Panc1 (cell line): ENCODE measurements at regions not wholly inside any gene's neighbourhood (a gene's known extent, or its start where the extent isn't known, plus 50 kb on each side); places are given as distances from the start of the nearest gene placed in this dataset.

ENCODE experiments used
- CTCF ChIP-seq: fragments of 450-650 bp; IDR thresholded peaks from 2 replicates; pipeline ENCODE4 v1.5.1; 2017; ENCODE audit warnings: mild to moderate bottlenecking
- POLR2AphosphoS5 ChIP-seq: IDR thresholded peaks from 2 replicates; pipeline ENCODE4 v1.6.1; 2012; ENCODE audit warnings: mild to moderate bottlenecking, low read depth, low read length, moderate library complexity
- SIN3A ChIP-seq: IDR thresholded peaks from 2 replicates; pipeline ENCODE4 v1.6.1; 2012; ENCODE audit warnings: low read depth, mild to moderate bottlenecking, low read length, moderate library complexity, borderline replicate concordance; ENCODE audit not compliant: insufficient read depth

DNA sequence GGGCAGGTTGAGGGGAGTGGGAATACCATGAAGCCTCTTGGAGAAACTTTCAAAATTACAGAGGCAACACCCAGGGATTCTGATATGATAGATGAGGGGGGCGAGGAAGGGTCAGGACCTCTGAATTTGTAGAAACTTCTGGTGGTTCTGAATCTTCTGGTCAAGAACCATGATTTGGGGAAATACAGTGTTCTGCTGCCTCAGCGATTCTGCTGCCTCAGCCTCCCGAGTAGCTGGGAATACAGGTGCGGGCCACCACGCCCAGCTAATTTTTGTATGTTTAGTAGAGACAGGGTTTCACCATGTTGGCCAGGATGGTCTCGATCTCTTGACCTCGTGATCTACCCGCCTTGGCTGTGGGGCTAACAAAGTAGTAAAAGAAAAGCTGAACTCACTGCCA lies 70.4 kb downstream of the MAGEF1 start:
- TF ChIP-seq CTCF (no peak), POLR2AphosphoS5 (no peak), SIN3A (no peak)
